NCI-H82 treated with DMSO at 0.1 percent for 48 hours (cell line): ENCODE measurements at regions not wholly inside any gene's neighbourhood (a gene's known extent, or its start where the extent isn't known, plus 50 kb on each side); places are given as distances from the start of the nearest gene placed in this dataset.

Experiments used
- DNase-seq: peaks from one replicate; lab custom pipeline; 2025; ENCODE audit not compliant: unreplicated experiment; lab: John Stamatoyannopoulos, UW

DNA sequence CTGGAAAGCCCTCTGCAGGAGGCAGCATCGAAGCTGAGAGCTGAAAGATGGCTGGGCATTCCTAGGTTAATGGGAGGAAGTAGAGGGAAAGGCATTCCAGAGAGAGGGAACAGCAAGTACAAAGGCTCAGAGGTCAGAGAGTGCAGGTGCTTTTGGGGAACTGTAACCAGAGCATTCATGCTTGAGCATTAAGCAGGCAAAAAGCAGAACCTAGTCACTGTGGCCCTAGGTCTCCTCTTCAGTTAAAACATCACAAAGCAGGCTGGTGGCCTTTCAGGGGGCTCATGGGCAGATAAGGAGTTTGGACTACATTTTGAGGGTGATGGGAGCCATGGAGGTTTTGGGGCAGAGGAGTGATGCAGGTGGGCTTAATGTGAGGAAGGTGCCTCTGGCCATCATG is 169.2 kb upstream of the MYL2 start:
- DNase-seq, result no peak

DNA sequence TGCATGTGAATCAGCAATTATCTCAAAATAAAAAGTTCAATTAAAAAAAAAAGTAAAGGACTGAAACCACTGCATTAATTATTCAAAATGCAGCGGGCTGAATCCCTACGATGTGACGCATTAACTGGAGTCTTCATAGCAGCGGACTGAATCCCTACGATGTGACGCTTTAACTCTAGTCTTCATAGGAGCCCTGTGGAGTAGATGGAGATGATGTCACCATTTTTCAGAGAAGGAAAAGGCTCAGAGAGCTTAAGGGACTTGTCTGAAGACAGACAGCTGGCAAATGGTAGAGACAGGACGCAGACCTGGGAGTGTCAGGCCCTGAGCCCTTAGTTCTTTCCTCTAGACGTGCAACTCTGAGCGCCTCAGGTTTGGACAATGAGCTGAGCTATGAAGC is 168.0 kb upstream of the MYL2 start:
- DNase-seq, result no peak

DNA sequence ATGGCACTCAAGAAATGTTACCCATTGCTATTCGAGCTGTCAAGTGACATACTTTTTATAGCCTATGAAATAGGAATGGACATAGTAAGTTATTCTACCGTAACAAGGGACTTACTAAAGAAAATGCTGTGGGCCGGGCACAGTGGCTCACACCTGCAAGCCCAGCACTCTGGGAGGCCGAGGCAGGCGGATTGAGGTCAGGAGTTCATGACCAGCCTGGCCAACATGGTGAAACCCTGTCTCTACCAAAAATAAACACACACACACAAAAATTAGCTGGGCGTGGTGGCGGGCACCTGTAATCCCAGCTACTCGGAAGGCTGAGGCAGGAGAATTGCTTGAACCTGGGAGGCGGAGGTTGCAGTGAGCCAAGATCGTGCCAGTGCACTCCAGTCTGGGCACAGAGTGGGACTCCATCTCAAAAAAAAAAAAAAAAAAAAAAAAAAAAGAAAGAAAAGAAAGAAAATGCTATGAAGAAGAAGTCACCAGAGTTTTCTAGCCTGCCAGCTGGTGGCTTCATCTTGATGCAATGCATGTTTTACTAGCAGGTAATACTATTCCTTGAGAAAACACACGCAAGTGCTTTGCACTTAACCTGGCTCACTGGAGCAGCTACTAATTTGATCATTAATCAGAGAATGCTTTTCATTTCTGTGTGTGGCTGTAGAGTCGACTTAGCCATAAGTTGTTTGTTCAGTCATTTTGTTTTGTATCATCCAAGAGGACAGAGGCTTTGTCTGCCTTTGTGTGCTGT is 166.7 kb upstream of the MYL2 start:
- no peak for DNase-seq

DNA sequence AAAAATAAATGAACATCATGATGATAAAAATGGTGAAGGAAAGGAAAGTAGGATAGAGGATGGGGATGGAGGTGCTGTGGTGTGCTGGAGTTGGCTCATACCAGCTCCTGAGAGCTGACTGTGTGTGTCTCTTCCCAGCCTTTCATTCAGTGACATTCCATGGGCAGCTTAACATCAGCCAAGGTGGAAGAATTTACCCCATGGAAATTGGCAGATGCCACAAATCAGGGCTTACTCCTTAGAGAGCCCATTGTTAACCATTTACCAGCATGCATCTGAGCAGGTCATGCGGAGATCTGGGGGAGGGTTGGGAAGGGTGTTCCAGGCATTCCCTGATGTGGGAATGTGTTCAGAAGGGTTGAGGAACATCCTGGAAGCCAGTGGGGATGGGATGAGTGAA is 164.7 kb upstream of the MYL2 start:
- no peak for DNase-seq

DNA sequence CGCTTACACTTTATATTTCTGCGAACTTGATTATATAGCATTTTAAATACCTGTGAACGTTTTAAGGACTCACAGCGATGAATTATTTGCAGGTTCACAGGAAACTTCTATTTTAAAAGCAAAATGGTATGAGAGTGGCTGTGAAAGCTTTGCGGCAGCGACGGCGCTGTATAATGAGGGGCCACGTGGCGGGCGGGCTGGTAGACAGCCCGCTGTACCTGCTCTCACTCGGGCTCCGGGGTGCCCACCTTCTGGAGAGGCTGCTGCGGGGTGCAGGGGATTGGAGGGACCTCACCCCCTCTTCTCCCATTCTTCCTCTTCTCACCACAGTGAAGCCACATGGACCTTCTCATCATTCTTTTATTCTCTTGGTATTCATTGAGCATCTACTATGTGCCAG is 164.2 kb upstream of the MYL2 start:
- no peak for DNase-seq

DNA sequence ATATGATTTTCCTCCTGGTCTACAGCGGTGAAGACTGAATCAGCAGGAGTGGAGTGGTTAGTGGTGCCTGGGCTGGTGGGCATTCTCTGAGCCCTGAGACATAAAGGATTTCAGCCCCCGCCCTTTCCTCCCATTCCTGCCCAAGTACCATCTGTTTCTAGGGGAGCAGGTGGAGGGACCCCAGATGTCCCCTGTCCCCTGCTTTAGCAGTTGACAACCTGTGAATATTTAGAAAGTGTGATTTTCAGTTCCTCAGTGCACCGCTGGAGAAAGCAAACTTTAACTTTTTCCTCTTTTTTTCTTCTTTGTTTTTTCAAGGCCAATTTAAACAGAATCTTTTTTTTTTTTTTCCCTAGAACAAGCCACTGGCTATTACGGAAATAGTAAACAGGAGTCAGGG is 163.8 kb upstream of the MYL2 start:
- DNase-seq, result no peak

DNA sequence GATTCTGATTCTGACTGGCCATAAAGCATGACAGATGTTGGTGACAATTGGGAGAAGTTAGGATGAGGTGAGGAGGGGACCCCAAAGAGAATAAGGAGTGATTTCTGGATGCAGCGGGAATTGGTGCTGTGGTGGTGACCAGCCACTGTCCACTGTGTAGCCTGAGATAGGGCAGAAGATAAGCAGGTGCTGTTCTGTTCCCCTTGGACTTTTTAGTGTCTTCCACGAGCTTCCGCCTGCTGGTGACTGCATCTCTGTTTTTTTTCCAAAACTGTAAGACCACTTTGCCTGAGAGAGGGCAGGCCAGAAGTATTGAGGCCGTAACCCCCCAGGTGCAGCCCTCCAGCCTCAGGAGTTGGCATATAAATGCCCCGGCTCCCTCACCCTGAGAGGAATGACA is 161.2 kb upstream of the MYL2 start:
- no peak for DNase-seq

DNA sequence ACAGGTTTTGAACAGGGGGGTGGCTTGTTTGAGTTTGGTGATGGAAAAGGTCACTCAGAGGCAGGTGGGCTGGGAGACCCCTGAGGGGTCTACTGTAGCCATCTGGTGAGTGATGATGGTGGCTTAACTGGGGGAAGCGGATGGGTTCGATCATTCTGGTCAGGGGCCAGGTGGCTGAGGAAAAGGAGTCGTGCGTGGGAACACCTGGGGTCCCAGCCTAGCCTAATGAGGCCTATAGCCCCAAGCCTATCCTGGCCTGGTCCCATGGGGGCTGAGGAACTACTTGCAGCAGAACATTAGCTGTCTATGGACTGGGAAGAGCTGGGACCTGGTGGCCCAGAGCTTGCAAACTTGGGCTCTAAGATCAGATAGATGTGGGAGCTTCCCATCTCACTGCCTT is 158.4 kb upstream of the MYL2 start:
- DNase-seq, result no peak

DNA sequence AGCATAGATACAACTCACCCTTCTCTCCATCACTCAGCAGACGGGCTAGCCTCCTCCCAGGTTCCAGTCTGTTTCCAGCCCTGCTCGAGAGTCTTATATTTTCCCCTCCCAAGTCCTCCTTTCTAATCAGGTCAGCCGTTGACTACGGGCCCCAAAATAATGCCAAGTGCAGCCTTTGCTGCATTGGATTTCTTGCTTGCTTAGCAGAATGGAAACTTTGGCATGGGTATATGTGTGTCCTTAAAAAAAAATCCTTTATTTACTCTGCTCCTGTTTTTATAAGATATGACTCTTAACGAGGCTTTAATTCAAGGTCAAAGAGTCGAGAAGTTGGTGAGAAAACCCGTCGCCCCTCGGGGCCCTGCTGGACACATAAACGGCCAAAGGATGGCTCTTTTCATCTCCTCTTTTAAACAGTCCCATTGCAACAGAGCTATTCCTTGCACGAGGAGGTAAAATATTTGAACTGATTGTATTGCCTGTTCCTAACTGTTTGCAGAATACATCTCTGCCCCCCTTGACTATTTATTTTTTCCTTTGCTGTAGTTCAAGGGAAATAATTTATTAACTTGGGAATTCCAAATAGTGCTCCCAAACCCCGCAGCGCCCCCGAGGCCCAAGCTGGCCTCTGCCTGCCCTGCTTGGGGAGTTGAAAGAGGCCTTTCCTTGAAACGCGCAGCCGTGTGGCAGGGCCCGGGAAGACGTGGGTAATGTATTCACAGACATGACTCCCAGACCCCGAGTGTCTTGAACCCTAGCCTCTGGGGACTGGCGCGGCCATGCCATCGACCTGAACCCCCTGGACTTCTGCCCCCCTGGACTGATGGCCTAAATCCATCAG is 156.5 kb upstream of the MYL2 start:
- no peak for DNase-seq

DNA sequence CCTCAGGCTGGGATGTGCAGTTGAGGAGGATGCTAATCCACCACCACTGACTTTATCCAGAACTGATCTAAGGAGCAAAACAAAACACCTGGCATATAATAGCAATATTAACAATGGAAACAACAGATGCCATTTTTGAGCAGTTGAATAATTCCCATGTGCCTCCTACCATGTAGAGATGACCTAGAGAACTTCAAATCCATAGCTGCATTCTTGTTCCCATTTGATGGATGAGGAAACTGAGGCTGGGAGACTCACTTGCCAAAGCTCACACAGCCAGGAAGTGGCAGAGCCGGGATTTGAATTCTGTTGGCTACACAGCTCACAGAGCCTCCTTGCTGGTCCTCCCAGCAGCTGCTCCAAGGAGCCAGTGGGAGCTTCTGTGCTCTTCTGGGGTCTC is 155.8 kb upstream of the MYL2 start:
- no peak for DNase-seq

DNA sequence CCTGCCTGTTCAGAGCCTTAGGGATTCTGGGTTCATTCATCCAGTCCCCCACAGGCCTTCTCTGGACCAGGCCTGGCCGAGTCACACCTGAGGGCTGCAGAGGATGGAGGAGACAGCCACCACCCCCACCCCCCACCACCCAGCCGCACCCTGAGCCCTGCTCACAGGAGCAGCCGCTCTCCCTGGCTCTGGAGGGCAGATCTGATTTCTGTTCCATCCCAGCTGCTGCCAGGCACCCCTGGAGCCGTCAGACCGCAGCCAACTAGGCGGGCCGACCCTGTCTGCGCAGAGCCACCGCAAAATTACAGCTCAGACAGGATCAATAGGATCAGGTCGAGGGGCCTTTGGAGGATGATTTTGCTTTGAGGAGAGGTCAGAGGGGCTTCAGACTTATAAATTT is 154.6 kb upstream of the MYL2 start:
- no peak for DNase-seq

DNA sequence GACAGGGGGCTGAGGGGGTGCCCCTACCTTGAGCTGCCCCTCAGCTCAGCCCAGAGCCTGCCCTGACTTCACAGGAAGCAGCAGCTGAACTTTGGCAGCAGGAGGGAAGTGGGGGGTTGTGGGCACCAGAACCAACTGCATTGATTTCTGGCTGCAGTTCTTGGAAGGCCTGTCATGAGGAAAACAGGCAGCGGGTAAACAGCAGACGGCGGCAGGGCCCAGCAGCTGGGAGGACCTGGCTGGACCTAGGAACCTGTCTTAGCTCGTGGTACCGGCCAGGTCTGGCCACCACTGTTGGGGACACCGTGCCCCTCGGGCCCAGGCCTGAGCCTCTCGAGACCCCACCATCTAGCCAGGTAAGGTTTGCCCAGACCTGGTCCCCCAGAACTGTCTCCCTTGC is 154.2 kb upstream of the MYL2 start:
- no peak for DNase-seq

DNA sequence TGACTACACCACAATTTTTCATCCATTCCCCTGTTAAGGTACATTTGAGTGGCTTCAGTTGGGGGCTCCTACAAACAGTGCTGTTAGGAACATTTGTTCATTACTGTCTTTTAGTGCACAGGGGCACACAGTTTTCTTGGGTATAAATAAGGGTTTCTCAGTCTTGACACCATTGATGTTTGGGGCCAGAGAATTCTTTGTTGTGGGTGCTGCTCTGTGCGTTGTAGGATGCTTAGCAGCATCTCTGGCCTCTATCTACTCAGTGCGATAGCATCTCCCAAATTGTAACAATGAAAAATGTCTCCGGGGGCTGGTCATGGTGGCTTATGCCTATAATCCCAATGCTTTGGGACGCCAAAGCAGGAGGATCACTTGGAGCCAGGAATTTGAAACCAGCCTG is 153.0 kb upstream of the MYL2 start:
- no peak for DNase-seq

DNA sequence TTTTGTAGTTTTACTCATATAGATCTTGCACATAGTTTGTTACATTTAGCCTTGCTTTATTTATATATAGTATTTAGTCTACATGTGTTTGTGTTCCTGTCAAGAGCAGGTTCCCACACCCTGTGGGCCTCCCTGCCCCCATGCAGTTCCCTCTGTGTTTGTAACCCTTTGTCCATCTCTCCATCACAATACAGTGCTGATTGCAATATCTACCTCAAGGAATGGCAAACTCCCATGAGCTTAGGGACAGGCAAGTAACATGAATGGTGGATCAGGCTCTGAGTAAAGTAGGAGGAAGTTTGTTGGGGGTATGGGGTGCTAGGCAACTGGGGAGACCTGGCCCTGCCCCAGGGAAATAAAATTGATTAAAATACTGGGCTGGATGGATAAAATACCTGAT is 151.9 kb upstream of the MYL2 start:
- no peak for DNase-seq

DNA sequence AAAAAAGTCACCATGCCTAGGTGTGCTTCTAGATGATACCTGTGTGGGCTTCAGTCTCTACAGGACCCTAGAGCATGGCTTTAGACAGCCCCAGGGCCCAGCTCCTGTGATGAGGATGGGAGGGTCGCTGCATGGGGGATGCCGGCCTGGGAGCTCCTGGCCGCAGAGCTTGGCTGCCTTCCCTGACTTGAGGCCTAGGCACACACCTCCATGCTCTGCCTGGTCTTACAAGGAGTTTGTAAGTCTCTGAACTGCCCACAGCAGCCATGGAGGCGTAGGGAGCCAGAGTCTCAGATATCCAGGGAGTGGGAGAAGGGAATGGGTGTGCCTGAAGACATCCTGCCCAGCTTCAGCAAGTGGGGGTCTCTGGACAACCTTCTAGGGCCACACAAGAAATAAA is 149.5 kb upstream of the MYL2 start:
- DNase-seq, result no peak

DNA sequence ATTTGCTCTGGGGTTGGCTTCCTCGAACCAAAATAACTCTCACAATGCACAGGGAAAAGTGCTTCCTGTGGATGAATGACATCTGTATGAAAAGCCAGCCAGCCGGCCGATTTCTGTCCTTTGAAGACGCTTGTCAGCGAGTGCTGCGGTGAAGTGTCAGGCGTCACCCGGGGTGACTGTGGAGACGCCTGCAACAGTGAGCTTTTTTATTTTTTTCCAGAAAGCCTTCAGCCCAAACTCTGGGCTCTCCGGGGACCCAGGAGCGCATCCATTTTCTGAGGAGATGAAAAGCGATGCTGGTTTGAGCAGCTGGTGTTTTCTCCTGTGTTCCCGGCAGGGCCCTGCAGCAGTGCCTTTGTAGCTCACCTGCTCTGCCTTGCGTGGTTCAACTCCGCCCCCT is 147.9 kb upstream of the MYL2 start:
- no peak for DNase-seq

DNA sequence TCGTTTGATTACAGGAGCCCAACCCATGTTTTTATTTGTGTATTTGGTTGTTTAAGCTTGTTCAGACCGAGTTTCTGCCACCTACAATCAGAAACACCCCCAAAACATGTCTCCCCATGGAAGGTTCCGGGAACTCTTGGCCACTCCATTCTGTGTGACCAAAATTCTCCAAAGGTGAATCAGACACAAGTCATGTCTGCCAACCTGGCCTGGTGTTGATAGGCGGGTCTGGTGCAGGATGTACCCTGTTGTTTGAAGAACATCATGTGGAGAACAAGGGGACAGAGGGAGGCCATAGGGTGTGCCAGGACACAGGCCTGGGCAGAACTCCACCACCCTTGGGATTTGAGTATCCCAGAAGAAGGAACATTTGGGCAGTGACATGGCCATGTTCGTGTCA is 147.1 kb upstream of the MYL2 start:
- no peak for DNase-seq

DNA sequence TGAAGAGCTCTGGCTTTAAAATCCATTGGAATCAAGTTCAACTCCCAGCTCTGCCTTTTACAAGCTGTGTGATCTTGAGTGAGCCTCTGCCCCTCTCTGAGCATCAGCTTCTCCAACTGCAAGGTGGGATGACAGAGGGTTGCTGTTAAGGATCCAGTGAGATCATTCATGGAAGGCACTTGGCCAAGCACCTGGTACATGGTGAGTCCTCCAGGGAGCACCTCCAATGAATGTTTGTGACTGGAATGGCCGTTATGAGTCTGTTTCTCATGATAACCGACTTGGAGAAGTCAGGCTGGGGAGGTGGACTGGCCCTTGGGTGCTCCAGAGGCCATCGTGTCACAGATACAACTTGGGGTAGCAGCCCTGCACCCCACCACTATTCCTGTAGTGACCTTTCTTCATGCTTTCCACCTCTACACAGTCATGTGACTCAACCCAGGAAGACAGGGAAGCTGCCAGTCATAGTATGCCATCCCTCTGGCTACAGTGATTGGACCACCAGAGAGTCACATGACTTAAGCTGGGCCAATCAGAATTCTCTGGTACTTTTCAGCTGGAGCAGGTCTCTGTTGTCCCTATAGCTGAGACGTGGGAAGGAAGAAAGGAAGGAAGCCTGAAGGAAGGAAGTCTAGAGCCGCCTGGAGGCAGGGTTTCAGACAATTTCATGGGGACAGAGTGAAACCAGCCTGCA is 146.5 kb upstream of the MYL2 start:
- no peak for DNase-seq

DNA sequence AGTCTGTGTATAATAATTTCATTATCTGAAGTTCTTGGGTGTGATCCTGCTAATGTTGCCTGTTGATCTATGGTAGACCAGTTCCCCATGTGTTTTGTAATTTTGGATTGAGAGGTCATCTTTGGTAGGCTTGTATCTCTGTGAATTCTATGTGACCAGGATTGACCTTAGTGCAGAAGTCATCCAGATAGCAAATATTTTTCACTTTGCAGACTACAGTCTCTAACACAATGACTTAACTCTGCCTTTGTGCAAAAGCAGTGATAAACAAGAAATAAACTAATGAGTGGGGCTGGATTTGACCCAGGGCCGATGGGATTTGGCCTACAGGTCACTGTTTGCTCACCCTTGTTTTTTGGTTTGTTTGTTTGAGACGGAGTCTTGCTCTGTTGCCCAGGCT is 144.6 kb upstream of the MYL2 start:
- no peak for DNase-seq

DNA sequence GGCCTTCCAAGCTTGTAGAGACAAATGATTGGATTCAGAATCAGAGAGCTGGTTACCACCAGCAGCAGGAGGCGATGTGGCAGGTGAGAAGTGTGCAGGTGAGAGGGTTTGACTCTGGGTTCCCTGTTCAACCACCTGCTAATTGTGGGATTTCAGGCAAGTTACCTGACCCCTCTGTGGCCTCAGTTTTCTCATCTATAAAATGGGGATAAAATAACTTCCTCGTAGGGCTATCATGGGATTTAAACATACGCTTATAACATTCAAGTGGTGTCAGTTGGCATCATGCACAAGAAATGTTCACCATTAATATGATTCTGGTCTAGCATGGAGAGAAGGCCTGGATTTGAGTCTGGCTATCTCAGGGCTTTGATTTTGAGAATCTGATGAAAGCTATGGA is 143.8 kb upstream of the MYL2 start:
- DNase-seq, result no peak

DNA sequence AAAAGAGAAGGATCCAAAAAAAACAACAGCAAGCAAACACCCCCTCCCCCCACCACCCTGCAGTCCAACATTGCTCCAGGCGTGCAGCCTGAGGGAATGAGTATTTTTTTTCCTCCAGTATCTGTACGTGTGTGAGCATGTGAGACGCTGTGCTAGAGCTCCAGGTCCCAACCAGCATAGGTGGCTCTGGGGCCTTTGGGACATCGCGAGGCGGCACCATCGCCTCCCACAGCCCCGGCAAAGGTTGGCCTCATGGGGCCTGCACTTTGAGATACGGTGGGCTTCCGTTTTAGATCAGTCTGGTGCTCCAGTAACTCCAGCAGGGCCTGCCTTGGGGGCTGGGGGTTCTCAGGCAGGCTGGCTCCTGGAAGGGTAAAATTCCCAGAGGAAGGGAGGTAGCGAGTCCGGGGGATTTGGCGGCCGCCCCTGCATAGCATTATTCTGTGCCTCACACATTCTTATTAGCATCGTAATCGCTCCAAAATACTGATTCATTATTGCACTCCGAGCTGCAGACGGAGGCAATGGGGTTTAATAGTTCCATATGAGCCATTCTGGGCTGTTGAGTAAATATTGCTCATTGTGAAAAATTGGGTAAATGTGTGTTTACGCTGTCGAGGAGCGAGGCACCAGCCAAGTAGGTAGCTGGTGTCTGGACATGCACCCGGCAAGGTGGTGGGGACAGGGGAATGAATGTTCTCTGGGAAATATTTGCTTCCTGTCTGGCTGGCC is 143.1 kb upstream of the MYL2 start:
- no peak for DNase-seq
